Naive B cell (primary cell): ENCODE measurements at regions not wholly inside any gene's neighbourhood (a gene's known extent, or its start where the extent isn't known, plus 50 kb on each side); places are given as distances from the start of the nearest gene placed in this dataset.
A peak's percentile ranks its signal among the peaks of the same experiment; 100 is the strongest.
"Not testable (repeated sequence)": the region's sequence is repeated elsewhere in the genome, so short reads cannot be mapped to it uniquely, and the experiment has no call there.

ENCODE experiments used
- ATAC-seq, 2 donors: fragments of 150-1000 bp; cut with Tn5 transposase; 2 replicates each; pipeline ENCODE4 v1.10.0; 2021; ENCODE audit warnings: low read depth in 2 of 2, mild to moderate bottlenecking in 2 of 2, moderate library complexity in 2 of 2
- DNase-seq: peaks from one replicate; pipeline ENCODE4 v3.0.0; 2022
- H3K27ac Mint-ChIP-seq, 6 donors: one replicate each; pipeline ENCODE4 v1.8.0; 2020 to 2022; ENCODE audit warnings: mild to moderate bottlenecking in 6 of 6, mixed read lengths in 6 of 6, moderate library complexity in 5 of 6, inconsistent platforms in 2 of 6
- H3K27me3 Mint-ChIP-seq, 3 donors: one replicate each; pipeline ENCODE4 v1.8.0; 2021 to 2022; ENCODE audit warnings: mixed read lengths in 3 of 3, mild to moderate bottlenecking in 1 of 3
- H3K36me3 Mint-ChIP-seq, 2 donors: one replicate each; pipeline ENCODE4 v1.8.0; 2020 to 2022; ENCODE audit warnings: mixed read lengths in 2 of 2, inconsistent platforms in 1 of 2, mild to moderate bottlenecking in 1 of 2
- H3K4me1 Mint-ChIP-seq, 3 donors: one replicate each; pipeline ENCODE4 v1.8.0; 2020 to 2022; ENCODE audit warnings: mixed read lengths in 3 of 3, inconsistent platforms in 1 of 3, mild to moderate bottlenecking in 1 of 3, moderate library complexity in 1 of 3
- H3K4me3 Mint-ChIP-seq, 8 donors: one replicate each; pipeline ENCODE4 v1.8.0; 2020 to 2022; ENCODE audit warnings: mild to moderate bottlenecking in 8 of 8, mixed read lengths in 8 of 8, moderate library complexity in 8 of 8, inconsistent platforms in 2 of 8
- H3K9me3 Mint-ChIP-seq, 7 donors: one replicate each; pipeline ENCODE4 v1.8.0; 2020 to 2022; ENCODE audit warnings: mixed read lengths in 7 of 7, mild to moderate bottlenecking in 5 of 7, inconsistent platforms in 2 of 7, moderate library complexity in 1 of 7

GRCh38 chr16:79969458-79969857 is 368.9 kb upstream of the MAF start:
- ATAC-seq (no peak), DNase-seq (no peak)
- H3K36me3 Mint-ChIP-seq: no peaks in the 10 kb centered on the region
- no peaks in the 10 kb centered on the region for H3K4me1 Mint-ChIP-seq
- H3K4me3 Mint-ChIP-seq: no peak overlapping the region
- H3K9me3 Mint-ChIP-seq: peaks cover 0 to 4% (median 0%) of the 10 kb centered on the region in 7 donors
- no peak overlapping the region for H3K27ac Mint-ChIP-seq
- H3K27me3 Mint-ChIP-seq: peaks cover 0 to 8% (median 5%) of the 10 kb centered on the region in 3 donors

DNA sequence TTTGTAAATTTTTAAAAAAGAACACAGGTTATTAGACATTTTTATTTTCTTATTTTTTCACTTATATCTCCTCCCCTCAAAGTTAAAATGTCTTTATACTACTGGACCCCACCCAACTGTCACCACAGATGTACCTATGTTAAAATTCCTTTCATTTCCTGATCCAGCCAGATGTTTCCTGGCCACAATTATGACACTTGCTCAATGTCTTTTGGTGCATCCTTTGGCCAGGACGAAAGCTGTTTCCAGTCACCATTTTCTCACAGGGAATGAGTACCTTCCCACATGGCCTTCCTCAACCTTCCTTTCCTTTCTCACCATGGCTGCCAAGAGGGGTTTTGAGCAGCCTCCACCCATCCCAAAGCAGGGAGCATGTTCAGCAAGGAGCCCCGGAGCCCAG is 365.7 kb upstream of the MAF start:
- no peak overlapping the region for H3K4me3 Mint-ChIP-seq
- H3K36me3 Mint-ChIP-seq: no peaks in the 10 kb centered on the region
- H3K4me1 Mint-ChIP-seq: no peaks in the 10 kb centered on the region
- peak overlapping the region in 1 of 6 donors; percentile 57 for H3K27ac Mint-ChIP-seq
- ATAC-seq (no peak), DNase-seq (no peak)
- H3K27me3 Mint-ChIP-seq: peaks cover 0 to 10% (median 5%) of the 10 kb centered on the region in 3 donors
- peaks cover 0 to 4% (median 0%) of the 10 kb centered on the region in 7 donors for H3K9me3 Mint-ChIP-seq

DNA sequence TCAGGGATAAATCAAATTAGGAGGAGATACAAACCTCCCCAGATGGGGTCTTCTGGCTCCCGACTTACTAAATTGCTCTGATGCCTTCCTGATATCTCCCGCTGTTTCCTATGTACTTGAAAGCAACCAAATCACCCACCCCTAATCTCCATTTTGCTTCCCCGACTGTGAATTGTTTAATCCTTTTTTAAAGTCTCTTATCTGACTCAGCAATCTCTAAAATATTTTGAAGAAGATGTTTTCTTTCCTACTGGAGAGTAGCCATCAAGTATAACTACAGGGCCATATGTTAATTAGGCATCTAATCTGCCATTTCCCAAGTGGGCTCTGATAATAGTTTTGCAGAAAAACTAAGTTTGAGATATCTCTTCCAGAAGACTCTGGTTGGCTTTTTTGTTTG is 365.2 kb upstream of the MAF start:
- Mint-ChIP-seq H3K36me3 (no peaks in the 10 kb centered on the region), H3K27me3 (peaks cover 0 to 15% (median 5%) of the 10 kb centered on the region in 3 donors), H3K27ac (no peak overlapping the region), H3K9me3 (peaks cover 0 to 8% (median 0%) of the 10 kb centered on the region in 7 donors), H3K4me1 (no peaks in the 10 kb centered on the region), H3K4me3 (no peak overlapping the region)
- no peak for ATAC-seq
- DNase-seq: no peak

GRCh38 chr16:79964104-79964503 is 363.6 kb upstream of the MAF start:
- Mint-ChIP-seq H3K27ac (no peak overlapping the region), H3K4me3 (no peak overlapping the region), H3K9me3 (peaks cover 0 to 8% (median 0%) of the 10 kb centered on the region in 7 donors), H3K36me3 (no peaks in the 10 kb centered on the region), H3K27me3 (peaks cover 0 to 17% (median 5%) of the 10 kb centered on the region in 3 donors), H3K4me1 (no peaks in the 10 kb centered on the region)
- ATAC-seq (no peak), DNase-seq (no peak)

DNA sequence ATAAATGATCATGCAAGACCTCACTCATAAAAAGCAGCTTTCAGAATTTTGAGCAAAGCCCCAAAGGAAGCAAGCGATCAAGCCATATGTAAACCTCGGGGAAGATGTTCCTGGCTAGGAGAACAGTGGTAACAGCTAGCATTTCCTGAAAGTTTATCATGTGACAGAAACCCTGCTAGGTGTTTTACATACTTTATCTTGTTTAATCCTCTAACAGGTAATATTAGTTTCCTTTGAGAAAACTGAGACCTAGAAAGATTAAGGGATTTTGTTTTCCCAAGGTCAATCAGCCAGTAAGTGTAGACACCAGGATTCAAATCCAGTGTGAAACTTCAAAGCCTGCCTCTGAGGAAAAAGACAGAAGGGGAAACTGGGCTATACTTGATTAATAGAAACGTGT is 362.4 kb upstream of the MAF start:
- ATAC-seq (no peak), DNase-seq (no peak)
- H3K36me3 Mint-ChIP-seq: no peaks in the 10 kb centered on the region
- peaks cover 0 to 17% (median 5%) of the 10 kb centered on the region in 3 donors for H3K27me3 Mint-ChIP-seq
- peaks cover 0 to 8% (median 0%) of the 10 kb centered on the region in 7 donors for H3K9me3 Mint-ChIP-seq
- H3K4me3 Mint-ChIP-seq: no peak overlapping the region
- H3K4me1 Mint-ChIP-seq: no peaks in the 10 kb centered on the region
- no peak overlapping the region for H3K27ac Mint-ChIP-seq

DNA sequence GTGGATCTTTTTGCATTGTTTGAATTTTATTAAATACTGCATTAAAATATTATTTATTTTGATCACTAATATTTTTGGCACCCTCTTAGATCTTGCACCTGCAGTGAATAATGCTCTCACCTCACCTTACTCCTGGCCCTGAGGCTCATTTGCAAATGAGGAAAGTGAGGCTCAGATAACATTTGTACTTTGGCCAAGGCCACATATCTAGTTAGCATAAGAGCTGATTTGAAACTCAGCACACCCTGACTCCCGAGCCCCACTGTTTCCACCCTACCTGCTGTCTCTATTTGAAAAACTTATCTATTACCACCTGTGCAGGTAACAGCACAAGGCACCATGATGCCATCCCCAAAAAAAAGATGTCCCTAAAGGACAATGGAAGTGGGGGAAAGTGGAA is 358.7 kb upstream of the MAF start:
- H3K9me3 Mint-ChIP-seq: peaks cover 0 to 5% (median 0%) of the 10 kb centered on the region in 7 donors
- H3K36me3 Mint-ChIP-seq: no peaks in the 10 kb centered on the region
- H3K4me3 Mint-ChIP-seq: no peak overlapping the region
- H3K27me3 Mint-ChIP-seq: peaks cover 0 to 9% (median 0%) of the 10 kb centered on the region in 3 donors
- no peak overlapping the region for H3K27ac Mint-ChIP-seq
- H3K4me1 Mint-ChIP-seq: no peaks in the 10 kb centered on the region
- ATAC-seq: no peak
- DNase-seq: no peak

- H3K27me3 Mint-ChIP-seq: no peaks in the 10 kb centered on the region
- DNase-seq: no peak
- peaks cover 0 to 2% (median 0%) of the 10 kb centered on the region in 7 donors for H3K9me3 Mint-ChIP-seq
- ATAC-seq: no peak
- no peak overlapping the region for H3K27ac Mint-ChIP-seq
- H3K4me3 Mint-ChIP-seq: no peak overlapping the region
- no peaks in the 10 kb centered on the region for H3K4me1 Mint-ChIP-seq
- no peaks in the 10 kb centered on the region for H3K36me3 Mint-ChIP-seq
Observed at GRCh38 chr16:79954921-79955705, 354.6 kb upstream of the MAF start.

GRCh38 chr16:79950932-79951719 is 350.6 kb upstream of the MAF start:
- Mint-ChIP-seq H3K36me3 (no peaks in the 10 kb centered on the region), H3K9me3 (peaks cover 0 to 2% (median 0%) of the 10 kb centered on the region in 7 donors), H3K4me3 (no peak overlapping the region), H3K27me3 (no peaks in the 10 kb centered on the region), H3K27ac (no peak overlapping the region), H3K4me1 (no peaks in the 10 kb centered on the region)
- no peak for DNase-seq
- ATAC-seq: no peak

DNA sequence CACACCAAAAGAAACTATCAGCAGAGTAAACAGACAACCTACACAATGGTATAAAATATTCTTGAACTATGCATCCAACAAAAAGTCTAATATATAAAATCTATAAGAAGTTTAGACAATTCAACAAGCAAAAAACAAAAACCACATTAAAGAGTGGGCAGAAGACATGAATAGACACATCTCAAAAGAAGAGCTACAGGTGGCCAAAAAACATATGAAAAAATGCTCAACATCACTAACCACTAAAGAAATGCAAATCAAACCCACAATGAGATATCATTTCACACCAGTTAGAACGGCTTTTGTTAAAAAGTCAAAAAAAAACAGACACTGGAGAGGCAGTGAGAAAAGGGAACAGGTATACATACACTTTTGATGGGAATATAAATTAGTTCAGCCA is 348.9 kb upstream of the MAF start:
- no peak for ATAC-seq
- Mint-ChIP-seq H3K4me3 (no peak overlapping the region), H3K27ac (no peak overlapping the region), H3K4me1 (no peaks in the 10 kb centered on the region), H3K27me3 (no peaks in the 10 kb centered on the region), H3K36me3 (no peaks in the 10 kb centered on the region), H3K9me3 (peaks cover 0 to 2% (median 0%) of the 10 kb centered on the region in 7 donors)
- no peak for DNase-seq

DNA sequence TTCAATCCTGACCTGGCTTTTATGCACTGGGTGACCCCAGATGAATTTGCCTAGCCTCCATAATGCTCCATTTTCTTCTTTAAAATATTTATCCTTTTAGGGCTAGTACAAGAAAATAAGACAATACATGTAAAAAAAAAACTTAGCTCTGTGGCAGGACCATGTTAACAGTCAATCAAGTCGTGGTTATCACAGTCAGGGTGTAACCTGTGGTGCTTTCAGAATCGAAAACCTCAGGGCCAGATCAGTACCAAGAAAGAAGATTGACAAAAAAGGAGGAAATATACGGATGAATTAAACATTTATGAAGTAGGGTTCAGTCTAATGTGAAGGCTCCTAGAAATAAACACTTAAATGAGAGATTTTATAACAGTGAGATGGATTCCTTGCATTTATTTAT is 347.2 kb upstream of the MAF start:
- Mint-ChIP-seq H3K4me1 (no peaks in the 10 kb centered on the region), H3K27me3 (no peaks in the 10 kb centered on the region), H3K36me3 (no peaks in the 10 kb centered on the region), H3K9me3 (peaks cover 0 to 2% (median 0%) of the 10 kb centered on the region in 7 donors), H3K4me3 (no peak overlapping the region), H3K27ac (no peak overlapping the region)
- DNase-seq (no peak), ATAC-seq (no peak)

- DNase-seq: no peak
- Mint-ChIP-seq H3K4me1 (no peaks in the 10 kb centered on the region), H3K9me3 (peaks cover 0 to under 1% (median 0%) of the 10 kb centered on the region in 7 donors), H3K36me3 (no peaks in the 10 kb centered on the region), H3K27ac (no peak overlapping the region), H3K4me3 (no peak overlapping the region), H3K27me3 (no peaks in the 10 kb centered on the region)
- no peak for ATAC-seq
Observed at GRCh38 chr16:79946252-79946651, 345.7 kb upstream of the MAF start.

DNA sequence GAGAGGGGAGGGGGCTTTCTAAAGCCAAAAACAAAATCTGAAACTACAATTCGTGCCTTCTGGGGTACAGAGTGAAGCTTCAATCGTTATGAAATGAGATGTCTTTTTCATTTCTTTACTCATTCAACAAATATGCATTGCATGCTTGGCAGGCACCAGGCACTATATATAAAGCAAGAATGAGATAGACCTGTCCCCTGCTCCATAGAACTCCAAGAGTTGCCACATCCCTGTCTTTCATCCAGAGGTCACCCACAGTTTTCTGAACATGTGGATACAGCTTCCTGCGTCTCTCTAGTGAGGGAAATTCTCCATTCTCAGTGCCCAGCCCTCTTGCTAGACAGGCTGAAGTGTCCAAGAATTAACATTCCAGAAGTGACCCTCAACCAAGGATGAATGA is 343.2 kb upstream of the MAF start:
- H3K36me3 Mint-ChIP-seq: no peaks in the 10 kb centered on the region
- DNase-seq (no peak), ATAC-seq (no peak)
- H3K27ac Mint-ChIP-seq: no peak overlapping the region
- H3K4me3 Mint-ChIP-seq: no peak overlapping the region
- H3K9me3 Mint-ChIP-seq: no peaks in the 10 kb centered on the region
- H3K27me3 Mint-ChIP-seq: peaks cover 0 to 4% (median 0%) of the 10 kb centered on the region in 3 donors
- no peaks in the 10 kb centered on the region for H3K4me1 Mint-ChIP-seq

DNA sequence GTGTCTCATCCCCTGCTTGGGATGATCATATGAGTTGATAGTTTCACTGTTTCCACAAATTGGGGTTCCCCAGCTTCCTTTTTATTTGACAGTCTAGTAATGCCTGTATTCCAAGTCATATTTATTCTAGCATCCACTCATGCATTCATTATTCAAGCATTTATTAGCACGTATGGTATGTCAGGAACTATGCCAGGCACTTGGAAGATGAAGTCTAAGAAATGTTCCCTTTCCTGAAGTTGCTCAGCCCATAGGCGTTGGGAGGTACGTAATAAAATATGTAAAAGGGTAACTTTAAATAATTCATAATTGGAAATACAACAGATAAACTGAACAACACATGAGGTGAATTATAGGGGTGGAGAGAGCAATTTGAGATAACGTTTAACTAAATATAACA is 338.0 kb upstream of the MAF start:
- Mint-ChIP-seq H3K36me3 (no peaks in the 10 kb centered on the region), H3K27me3 (peaks cover 0 to 13% (median 0%) of the 10 kb centered on the region in 3 donors), H3K27ac (no peak overlapping the region), H3K9me3 (no peaks in the 10 kb centered on the region), H3K4me1 (no peaks in the 10 kb centered on the region), H3K4me3 (no peak overlapping the region)
- DNase-seq (no peak), ATAC-seq (no peak)

DNA sequence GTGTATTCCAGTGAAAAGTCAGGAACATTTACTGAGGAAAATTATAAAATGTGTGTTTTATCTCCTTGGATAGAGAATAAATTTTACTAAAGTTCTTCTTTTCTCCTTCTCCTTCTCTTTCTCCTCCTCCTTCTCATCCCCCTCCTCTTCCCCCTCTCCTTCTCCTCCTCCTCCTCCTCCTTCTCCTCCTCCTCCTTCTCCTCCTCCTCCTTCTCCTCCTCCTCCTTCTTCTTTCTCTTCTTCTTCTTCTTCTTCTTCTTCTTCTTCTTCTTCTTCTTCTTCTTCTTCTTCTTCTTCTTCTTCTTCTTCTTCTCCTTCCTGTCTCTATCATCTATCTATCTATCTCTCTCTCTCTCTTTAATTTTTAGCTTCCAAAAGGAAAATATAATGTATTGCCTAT is 337.1 kb upstream of the MAF start:
- H3K27ac Mint-ChIP-seq, DNase-seq, ATAC-seq, H3K36me3 Mint-ChIP-seq, H3K4me3 Mint-ChIP-seq, H3K9me3 Mint-ChIP-seq, H3K4me1 Mint-ChIP-seq: not testable (repeated sequence)
- peaks cover 0 to 13% (median 0%) of the 10 kb centered on the region in 3 donors for H3K27me3 Mint-ChIP-seq
